ENCODE measurements at regions not wholly inside any gene's neighbourhood (a gene's known extent, or its start where the extent isn't known, plus 50 kb on each side); places are given as distances from the start of the nearest gene placed in this dataset.

DNA sequence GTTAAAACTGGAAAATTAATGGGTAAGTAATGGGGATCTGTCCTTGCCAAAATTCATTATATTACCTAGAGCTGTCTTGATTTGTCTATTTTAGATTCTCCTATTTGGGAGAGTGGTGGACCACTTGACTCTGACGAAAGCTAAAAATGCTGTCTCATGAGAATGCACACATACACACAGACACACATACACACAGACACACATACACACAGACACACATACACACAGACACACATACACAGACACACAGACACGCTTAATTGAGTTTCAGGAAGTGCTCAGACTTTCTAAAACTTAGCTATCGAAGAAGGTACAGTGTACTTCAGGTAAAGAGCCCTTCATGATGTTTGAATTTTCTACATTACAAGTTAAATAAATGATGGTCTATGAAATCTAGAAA lies 279.5 kb downstream of the ANKRD50 start:
- H3K27ac ChIP-seq (ENCODE audit: insufficient read depth, low read length), result no peak overlapping the region
- H3K4me2 ChIP-seq (ENCODE audit: extremely low read depth, insufficient read depth, low read length), result no peak overlapping the region
- H3K4me1 ChIP-seq (ENCODE audit: control insufficient read depth, extremely low read depth, insufficient read depth, low read length), result peaks cover 8% of the 10 kb centered on the region
- TF ChIP-seq, protein P1, sequence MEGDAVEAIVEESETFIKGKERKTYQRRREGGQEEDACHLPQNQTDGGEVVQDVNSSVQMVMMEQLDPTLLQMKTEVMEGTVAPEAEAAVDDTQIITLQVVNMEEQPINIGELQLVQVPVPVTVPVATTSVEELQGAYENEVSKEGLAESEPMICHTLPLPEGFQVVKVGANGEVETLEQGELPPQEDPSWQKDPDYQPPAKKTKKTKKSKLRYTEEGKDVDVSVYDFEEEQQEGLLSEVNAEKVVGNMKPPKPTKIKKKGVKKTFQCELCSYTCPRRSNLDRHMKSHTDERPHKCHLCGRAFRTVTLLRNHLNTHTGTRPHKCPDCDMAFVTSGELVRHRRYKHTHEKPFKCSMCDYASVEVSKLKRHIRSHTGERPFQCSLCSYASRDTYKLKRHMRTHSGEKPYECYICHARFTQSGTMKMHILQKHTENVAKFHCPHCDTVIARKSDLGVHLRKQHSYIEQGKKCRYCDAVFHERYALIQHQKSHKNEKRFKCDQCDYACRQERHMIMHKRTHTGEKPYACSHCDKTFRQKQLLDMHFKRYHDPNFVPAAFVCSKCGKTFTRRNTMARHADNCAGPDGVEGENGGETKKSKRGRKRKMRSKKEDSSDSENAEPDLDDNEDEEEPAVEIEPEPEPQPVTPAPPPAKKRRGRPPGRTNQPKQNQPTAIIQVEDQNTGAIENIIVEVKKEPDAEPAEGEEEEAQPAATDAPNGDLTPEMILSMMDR (conservative IDR thresholded peaks at IDR 0.05 in 1 of 2, IDR thresholded peaks at IDR 0.05 in 1 of 2; ENCODE audit: low read depth in 1 of 2, low read length in 2 of 2), result no peak
- no peak for TF ChIP-seq EZH2 (IDR thresholded peaks at IDR 0.05; ENCODE audit: low read length, missing control alignments)
- H3K36me3 ChIP-seq (ENCODE audit: control insufficient read depth, insufficient read depth, low read length), result no peaks in the 10 kb centered on the region
- H3K9me3 ChIP-seq (ENCODE audit: control insufficient read depth, insufficient read depth, low read depth, low read length), result no peaks in the 10 kb centered on the region
- H4K20me1 ChIP-seq (ENCODE audit: control insufficient read depth, extremely low read depth, insufficient read depth, low read length), result no peaks in the 10 kb centered on the region
- DNase-seq (ENCODE audit: low read depth in 2 of 2), result no peak
- no peaks in the 10 kb centered on the region for H3K27me3 ChIP-seq (ENCODE audit: control insufficient read depth, insufficient read depth, low read length)
- no peak overlapping the region for H3K4me3 ChIP-seq (replicated peaks in 1 of 4; ENCODE audit: control extremely low read depth in 1 of 4, insufficient read depth in 1 of 4, low read depth in 3 of 4, low read length in 4 of 4)
- no peak overlapping the region for H3K9ac ChIP-seq (ENCODE audit: insufficient read depth, low read length)
- no peak overlapping the region for H2AFZ ChIP-seq (ENCODE audit: low read length)
- no peaks in the 10 kb centered on the region for H3K79me2 ChIP-seq (ENCODE audit: control insufficient read depth, insufficient read depth, low read length)

DNA sequence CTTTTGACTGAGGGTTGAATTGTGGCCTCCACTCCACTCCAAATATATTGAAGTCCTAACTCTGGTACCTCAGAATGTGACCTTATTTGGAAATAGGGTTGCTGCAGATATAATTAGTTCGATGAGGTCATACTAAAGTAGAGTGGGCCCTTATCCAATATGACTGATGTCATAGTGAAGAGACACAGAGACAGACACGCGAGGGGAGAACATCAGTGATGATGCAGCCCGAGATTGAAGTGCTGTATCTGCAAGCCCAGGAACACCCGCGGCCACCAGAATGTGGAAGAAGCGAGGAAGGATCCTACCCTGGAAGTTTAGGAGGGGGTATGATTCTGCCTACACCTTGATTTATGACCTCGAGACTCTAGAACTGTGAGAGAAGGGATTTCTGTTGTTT lies 279.0 kb downstream of the ANKRD50 start:
- no peaks in the 10 kb centered on the region for H3K27me3 ChIP-seq (ENCODE audit: control insufficient read depth, insufficient read depth, low read length)
- no peak overlapping the region for H3K27ac ChIP-seq (ENCODE audit: insufficient read depth, low read length)
- no peaks in the 10 kb centered on the region for H3K79me2 ChIP-seq (ENCODE audit: control insufficient read depth, insufficient read depth, low read length)
- H3K4me3 ChIP-seq (replicated peaks in 1 of 4; ENCODE audit: control extremely low read depth in 1 of 4, insufficient read depth in 1 of 4, low read depth in 3 of 4, low read length in 4 of 4), result no peak overlapping the region
- H3K36me3 ChIP-seq (ENCODE audit: control insufficient read depth, insufficient read depth, low read length), result no peaks in the 10 kb centered on the region
- H3K9ac ChIP-seq (ENCODE audit: insufficient read depth, low read length), result no peak overlapping the region
- TF ChIP-seq, protein P1 (conservative IDR thresholded peaks at IDR 0.05 in 1 of 2, IDR thresholded peaks at IDR 0.05 in 1 of 2; ENCODE audit: low read depth in 1 of 2, low read length in 2 of 2), result no peak
- no peak for TF ChIP-seq EZH2 (IDR thresholded peaks at IDR 0.05; ENCODE audit: low read length, missing control alignments)
- no peaks in the 10 kb centered on the region for H4K20me1 ChIP-seq (ENCODE audit: control insufficient read depth, extremely low read depth, insufficient read depth, low read length)
- H2AFZ ChIP-seq (ENCODE audit: low read length), result no peak overlapping the region
- no peak overlapping the region for H3K4me2 ChIP-seq (ENCODE audit: extremely low read depth, insufficient read depth, low read length)
- no peaks in the 10 kb centered on the region for H3K9me3 ChIP-seq (ENCODE audit: control insufficient read depth, insufficient read depth, low read depth, low read length)
- peaks cover 8% of the 10 kb centered on the region for H3K4me1 ChIP-seq (ENCODE audit: control insufficient read depth, extremely low read depth, insufficient read depth, low read length)
- DNase-seq (ENCODE audit: low read depth in 2 of 2), result peak; percentile 34 to 37

DNA sequence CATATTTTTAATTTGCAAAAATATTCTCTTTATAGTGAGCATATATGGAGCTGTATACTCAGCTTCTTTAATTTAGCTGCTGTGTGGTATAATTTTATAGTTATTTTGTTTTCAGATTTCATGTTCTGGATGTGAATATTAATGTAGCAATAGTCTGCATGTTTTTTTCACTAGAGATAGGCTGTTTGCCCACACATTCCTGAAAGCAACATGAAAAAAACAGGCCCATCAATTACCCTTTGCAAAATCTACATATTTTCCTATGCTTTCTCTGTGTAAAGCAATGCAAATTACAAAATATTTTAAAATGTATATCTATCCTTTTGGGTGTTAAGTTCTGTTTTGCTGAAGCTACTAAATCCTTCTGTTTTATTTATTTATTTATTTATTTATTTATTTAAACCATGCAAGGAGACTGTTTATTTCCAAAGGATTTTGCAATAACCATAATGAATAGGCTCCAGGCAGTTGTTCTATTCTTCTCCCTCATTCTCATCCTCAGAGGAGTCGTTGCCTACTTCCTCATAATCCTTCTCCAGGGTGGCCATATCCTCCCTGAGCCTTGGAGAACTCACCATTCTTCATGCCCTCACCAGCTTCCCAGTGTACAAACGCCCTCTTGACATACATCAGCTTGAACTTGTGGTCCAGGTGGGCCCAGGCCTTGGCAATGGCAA lies 277.1 kb downstream of the ANKRD50 start:
- Histone ChIP-seq H3K27ac (ENCODE audit: insufficient read depth, low read length) (no peak overlapping the region), H3K79me2 (ENCODE audit: control insufficient read depth, insufficient read depth, low read length) (no peaks in the 10 kb centered on the region), H3K27me3 (ENCODE audit: control insufficient read depth, insufficient read depth, low read length) (no peaks in the 10 kb centered on the region), H3K4me2 (ENCODE audit: extremely low read depth, insufficient read depth, low read length) (no peak overlapping the region), H3K4me1 (ENCODE audit: control insufficient read depth, extremely low read depth, insufficient read depth, low read length) (peaks cover 8% of the 10 kb centered on the region), H3K36me3 (ENCODE audit: control insufficient read depth, insufficient read depth, low read length) (no peaks in the 10 kb centered on the region), H4K20me1 (ENCODE audit: control insufficient read depth, extremely low read depth, insufficient read depth, low read length) (no peaks in the 10 kb centered on the region), H3K9me3 (ENCODE audit: control insufficient read depth, insufficient read depth, low read depth, low read length) (no peaks in the 10 kb centered on the region), H2AFZ (ENCODE audit: low read length) (no peak overlapping the region), H3K4me3 (replicated peaks in 1 of 4; ENCODE audit: control extremely low read depth in 1 of 4, insufficient read depth in 1 of 4, low read depth in 3 of 4, low read length in 4 of 4) (no peak overlapping the region), H3K9ac (ENCODE audit: insufficient read depth, low read length) (no peak overlapping the region)
- TF ChIP-seq, protein P1 (conservative IDR thresholded peaks at IDR 0.05 in 1 of 2, IDR thresholded peaks at IDR 0.05 in 1 of 2; ENCODE audit: low read depth in 1 of 2, low read length in 2 of 2), result no peak
- TF ChIP-seq EZH2 (IDR thresholded peaks at IDR 0.05; ENCODE audit: low read length, missing control alignments), result no peak
- DNase-seq (ENCODE audit: low read depth in 2 of 2), result no peak

Measured in fibroblast of lung (primary cell).